IPS-20b (cell line): ENCODE measurements at regions not wholly inside any gene's neighbourhood (a gene's known extent, or its start where the extent isn't known, plus 50 kb on each side); places are given as distances from the start of the nearest gene placed in this dataset.

Source experiments
- H3K27ac ChIP-seq: one replicate; pipeline ENCODE4 v1.5.1; 2013; ENCODE audit warnings: low read length
- H3K27me3 ChIP-seq: 2 replicates; pipeline ENCODE4 v1.6.1; 2013; ENCODE audit warnings: mild to moderate bottlenecking, low read length, inconsistent platforms; ENCODE audit not compliant: insufficient read depth
- H3K36me3 ChIP-seq: 2 replicates; pipeline ENCODE4 v1.6.1; 2013; ENCODE audit warnings: low read depth, mild to moderate bottlenecking, inconsistent platforms, low read length, moderate library complexity; ENCODE audit not compliant: insufficient read depth
- H3K4me1 ChIP-seq: 2 replicates; pipeline ENCODE4 v1.6.1; 2013; ENCODE audit warnings: mild to moderate bottlenecking, control low read depth, inconsistent platforms, low read length, moderate library complexity; ENCODE audit not compliant: insufficient read depth
- H3K4me3 ChIP-seq: 2 replicates; pipeline ENCODE4 v1.5.1; 2013; ENCODE audit warnings: mild to moderate bottlenecking, low read length, inconsistent platforms
- H3K9ac ChIP-seq: 2 replicates; pipeline ENCODE4 v1.6.1; 2013; ENCODE audit warnings: low read depth, mild to moderate bottlenecking, inconsistent platforms, low read length, moderate library complexity
- H3K9me3 ChIP-seq: 2 replicates; pipeline ENCODE4 v1.6.1; 2013; ENCODE audit warnings: mild to moderate bottlenecking, low read depth, low read length, inconsistent platforms; ENCODE audit not compliant: insufficient read depth

GRCh38 chr11:114883472-114883871, 205.1 kb downstream of the NXPE2 start:
- no peak overlapping the region for H3K4me3 ChIP-seq
- H3K27me3 ChIP-seq: no peaks in the 10 kb centered on the region
- H3K4me1 ChIP-seq: no peaks in the 10 kb centered on the region
- no peaks in the 10 kb centered on the region for H3K36me3 ChIP-seq
- no peaks in the 10 kb centered on the region for H3K9me3 ChIP-seq
- H3K27ac ChIP-seq: no peak overlapping the region
- H3K9ac ChIP-seq: no peak overlapping the region

DNA sequence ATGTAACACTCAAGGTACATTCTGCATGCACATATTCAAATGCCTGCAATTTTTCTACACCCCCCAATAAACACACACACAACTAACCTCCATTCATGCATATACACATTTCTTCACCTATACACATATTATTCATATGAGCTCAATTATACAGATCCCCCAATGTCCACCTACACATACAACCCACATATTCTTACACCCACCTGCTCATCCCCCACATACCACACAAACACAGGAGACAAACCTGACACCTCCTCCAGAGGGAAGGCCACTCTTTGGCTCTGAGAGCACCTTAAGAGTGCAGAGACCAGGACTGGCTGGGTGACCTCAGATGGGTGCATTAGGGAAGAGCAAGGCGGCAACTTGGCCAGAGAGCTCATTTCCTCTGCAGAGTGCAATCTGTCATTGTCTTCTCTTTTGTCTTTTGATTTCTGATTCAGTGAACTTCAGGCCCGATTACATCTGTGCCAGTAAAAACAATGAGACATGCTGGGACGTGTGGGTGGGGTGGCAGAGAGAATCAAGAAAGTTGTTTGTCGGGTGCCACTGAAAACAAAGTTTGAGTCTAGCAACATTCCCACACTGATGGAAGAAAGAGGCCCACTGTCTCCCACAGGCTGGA, 208.4 kb downstream of the NXPE2 start:
- H3K4me3 ChIP-seq: no peak overlapping the region
- H3K4me1 ChIP-seq: no peaks in the 10 kb centered on the region
- no peak overlapping the region for H3K9ac ChIP-seq
- H3K9me3 ChIP-seq: no peaks in the 10 kb centered on the region
- H3K36me3 ChIP-seq: no peaks in the 10 kb centered on the region
- no peak overlapping the region for H3K27ac ChIP-seq
- H3K27me3 ChIP-seq: no peaks in the 10 kb centered on the region

- no peak overlapping the region for H3K9ac ChIP-seq
- no peak overlapping the region for H3K4me3 ChIP-seq
- H3K27me3 ChIP-seq: 0 out of 2 replicates have a peak, but pooled peaks cover 16% of the 10 kb centered on the region
- no peaks in the 10 kb centered on the region for H3K36me3 ChIP-seq
- no peak overlapping the region for H3K27ac ChIP-seq
- H3K4me1 ChIP-seq: no peaks in the 10 kb centered on the region
- no peaks in the 10 kb centered on the region for H3K9me3 ChIP-seq
These were observed 211.3 kb downstream of the NXPE2 start for GRCh38 chr11:114889594-114890011.

GRCh38 chr11:114890038-114890437, 211.7 kb downstream of the NXPE2 start:
- H3K36me3 ChIP-seq: no peaks in the 10 kb centered on the region
- no peak overlapping the region for H3K27ac ChIP-seq
- H3K4me3 ChIP-seq: no peak overlapping the region
- 0 out of 2 replicates have a peak, but pooled peaks cover 17% of the 10 kb centered on the region for H3K27me3 ChIP-seq
- no peak overlapping the region for H3K9ac ChIP-seq
- H3K4me1 ChIP-seq: no peaks in the 10 kb centered on the region
- no peaks in the 10 kb centered on the region for H3K9me3 ChIP-seq

GRCh38 chr11:114891911-114892310, 213.6 kb downstream of the NXPE2 start:
- Histone ChIP-seq H3K27me3 (peaks cover 28% of the 10 kb centered on the region; the same call in 1 of the 2 replicates), H3K4me3 (no peak overlapping the region), H3K9me3 (no peaks in the 10 kb centered on the region), H3K4me1 (no peaks in the 10 kb centered on the region), H3K9ac (no peak overlapping the region), H3K27ac (no peak overlapping the region), H3K36me3 (no peaks in the 10 kb centered on the region)

- no peaks in the 10 kb centered on the region for H3K36me3 ChIP-seq
- no peak overlapping the region for H3K27ac ChIP-seq
- no peak overlapping the region for H3K9ac ChIP-seq
- H3K4me3 ChIP-seq: no peak overlapping the region
- no peaks in the 10 kb centered on the region for H3K9me3 ChIP-seq
- H3K4me1 ChIP-seq: no peaks in the 10 kb centered on the region
- H3K27me3 ChIP-seq: peaks cover 28% of the 10 kb centered on the region; the same call in 1 of the 2 replicates
These were observed 214.3 kb downstream of the NXPE2 start for GRCh38 chr11:114892381-114893197.

DNA sequence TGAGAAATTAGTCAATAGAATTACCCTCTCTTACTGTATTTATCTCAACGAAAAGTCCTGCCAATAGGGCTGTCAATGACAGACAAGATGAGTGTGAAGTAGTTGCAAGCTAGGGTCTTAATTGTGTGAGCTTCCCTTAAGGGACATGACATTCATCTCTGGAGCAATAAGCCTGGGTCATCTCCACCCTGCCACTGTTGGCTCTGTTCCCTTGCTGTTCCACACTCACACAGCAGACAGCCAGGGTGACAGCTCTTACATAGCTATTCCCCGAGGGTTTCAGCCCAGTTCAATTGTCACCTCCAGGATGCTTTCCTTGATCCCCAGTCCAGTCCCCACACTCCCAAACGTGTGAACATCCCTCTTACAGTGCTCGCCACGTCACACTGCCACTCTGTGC, 215.0 kb downstream of the NXPE2 start:
- Histone ChIP-seq H3K27me3 (peaks cover 28% of the 10 kb centered on the region; the same call in 1 of the 2 replicates), H3K9me3 (no peaks in the 10 kb centered on the region), H3K4me1 (no peaks in the 10 kb centered on the region), H3K9ac (no peak overlapping the region), H3K27ac (no peak overlapping the region), H3K4me3 (no peak overlapping the region), H3K36me3 (no peaks in the 10 kb centered on the region)

DNA sequence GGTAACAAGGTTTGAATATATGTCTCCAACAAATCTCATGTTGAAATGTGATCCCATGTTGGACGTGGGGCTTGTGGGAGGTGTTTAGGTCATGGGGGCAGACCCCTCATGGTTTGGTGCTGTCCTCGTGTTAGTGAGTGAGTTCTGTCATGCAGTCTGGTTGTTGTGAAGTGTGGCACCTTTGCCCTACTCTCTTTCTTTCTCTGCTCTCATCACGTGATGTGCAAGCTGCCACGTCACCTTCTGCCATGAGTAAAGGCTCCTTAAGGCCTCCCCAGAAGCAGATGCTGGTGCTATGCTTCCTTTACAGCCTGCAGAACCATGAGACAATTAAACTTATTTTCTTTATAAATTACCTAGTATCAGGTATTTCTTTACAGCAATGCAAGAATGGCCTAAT, 218.3 kb downstream of the NXPE2 start:
- no peak overlapping the region for H3K9ac ChIP-seq
- H3K4me3 ChIP-seq: no peak overlapping the region
- H3K4me1 ChIP-seq: no peaks in the 10 kb centered on the region
- H3K27me3 ChIP-seq: peaks cover 28% of the 10 kb centered on the region; the same call in 1 of the 2 replicates
- H3K36me3 ChIP-seq: no peaks in the 10 kb centered on the region
- H3K9me3 ChIP-seq: no peaks in the 10 kb centered on the region
- no peak overlapping the region for H3K27ac ChIP-seq

- H3K27me3 ChIP-seq: no peaks in the 10 kb centered on the region
- no peaks in the 10 kb centered on the region for H3K9me3 ChIP-seq
- H3K9ac ChIP-seq: no peak overlapping the region
- H3K4me1 ChIP-seq: no peaks in the 10 kb centered on the region
- no peak overlapping the region for H3K4me3 ChIP-seq
- H3K36me3 ChIP-seq: no peaks in the 10 kb centered on the region
- H3K27ac ChIP-seq: no peak overlapping the region
These were observed 231.5 kb downstream of the NXPE2 start for GRCh38 chr11:114909866-114910265.

- Histone ChIP-seq H3K9ac (no peak overlapping the region), H3K4me3 (no peak overlapping the region), H3K27ac (no peak overlapping the region), H3K36me3 (no peaks in the 10 kb centered on the region), H3K27me3 (no peaks in the 10 kb centered on the region), H3K4me1 (no peaks in the 10 kb centered on the region), H3K9me3 (no peaks in the 10 kb centered on the region)
These were observed 234.5 kb downstream of the NXPE2 start for GRCh38 chr11:114912826-114913225.

- Histone ChIP-seq H3K9me3 (no peaks in the 10 kb centered on the region), H3K4me1 (no peaks in the 10 kb centered on the region), H3K4me3 (no peak overlapping the region), H3K27me3 (no peaks in the 10 kb centered on the region), H3K9ac (no peak overlapping the region), H3K36me3 (no peaks in the 10 kb centered on the region), H3K27ac (no peak overlapping the region)
These were observed 236.1 kb downstream of the NXPE2 start for GRCh38 chr11:114914231-114915005.
